HG03175 (cell line): ENCODE measurements at regions not wholly inside any gene's neighbourhood (a gene's known extent, or its start where the extent isn't known, plus 50 kb on each side); places are given as distances from the start of the nearest gene placed in this dataset.

Experiments used
- ATAC-seq: cut with Tn5 transposase; IDR thresholded peaks from one replicate; pipeline ENCODE4 v1.9.1; 2021; ENCODE audit warnings: mild to moderate bottlenecking, moderate library complexity; ENCODE audit not compliant: unreplicated experiment

- no peak for ATAC-seq
These were observed 592.0 kb upstream of the KCNMB2 start for GRCh38 chr3:177944228-177944661.

GRCh38 chr3:177946048-177946447 is 590.2 kb upstream of the KCNMB2 start:
- ATAC-seq: no peak

GRCh38 chr3:177946497-177946896 is 589.7 kb upstream of the KCNMB2 start:
- no peak for ATAC-seq

- no peak for ATAC-seq
These were observed 589.3 kb upstream of the KCNMB2 start for GRCh38 chr3:177946936-177947335.

GRCh38 chr3:177947901-177948300 is 588.3 kb upstream of the KCNMB2 start:
- no peak for ATAC-seq

- no peak for ATAC-seq
These were observed 587.4 kb upstream of the KCNMB2 start for GRCh38 chr3:177948716-177949425.

- ATAC-seq: no peak
These were observed 577.0 kb upstream of the KCNMB2 start for GRCh38 chr3:177959188-177959587.

- ATAC-seq: no peak
These were observed 576.2 kb upstream of the KCNMB2 start for GRCh38 chr3:177960014-177960413.

GRCh38 chr3:177960722-177961121 is 575.5 kb upstream of the KCNMB2 start:
- ATAC-seq: no peak

GRCh38 chr3:177961784-177962183 is 574.5 kb upstream of the KCNMB2 start:
- no peak for ATAC-seq

- ATAC-seq: no peak
These were observed 569.7 kb upstream of the KCNMB2 start for GRCh38 chr3:177966493-177966892.

GRCh38 chr3:177968891-177969290 is 567.3 kb upstream of the KCNMB2 start:
- ATAC-seq: no peak

GRCh38 chr3:177973241-177973840 is 562.9 kb upstream of the KCNMB2 start:
- no peak for ATAC-seq

- ATAC-seq: no peak
These were observed 560.0 kb upstream of the KCNMB2 start for GRCh38 chr3:177976241-177976640.

- ATAC-seq: no peak
These were observed 559.4 kb upstream of the KCNMB2 start for GRCh38 chr3:177976866-177977265.

- no peak for ATAC-seq
These were observed 558.7 kb upstream of the KCNMB2 start for GRCh38 chr3:177977381-177978158.

GRCh38 chr3:177978946-177979345 is 557.3 kb upstream of the KCNMB2 start:
- ATAC-seq: no peak

GRCh38 chr3:177979703-177980102 is 556.5 kb upstream of the KCNMB2 start:
- no peak for ATAC-seq

- peak; percentile 59 for ATAC-seq
These were observed 554.7 kb upstream of the KCNMB2 start for GRCh38 chr3:177981576-177981975.

- peak; percentile 35 for ATAC-seq
These were observed 554.2 kb upstream of the KCNMB2 start for GRCh38 chr3:177982034-177982433.

GRCh38 chr3:177983320-177983719 is 552.9 kb upstream of the KCNMB2 start:
- no peak for ATAC-seq
